ENCODE measurements at regions not wholly inside any gene's neighbourhood (a gene's known extent, or its start where the extent isn't known, plus 50 kb on each side); places are given as distances from the start of the nearest gene placed in this dataset.

DNA sequence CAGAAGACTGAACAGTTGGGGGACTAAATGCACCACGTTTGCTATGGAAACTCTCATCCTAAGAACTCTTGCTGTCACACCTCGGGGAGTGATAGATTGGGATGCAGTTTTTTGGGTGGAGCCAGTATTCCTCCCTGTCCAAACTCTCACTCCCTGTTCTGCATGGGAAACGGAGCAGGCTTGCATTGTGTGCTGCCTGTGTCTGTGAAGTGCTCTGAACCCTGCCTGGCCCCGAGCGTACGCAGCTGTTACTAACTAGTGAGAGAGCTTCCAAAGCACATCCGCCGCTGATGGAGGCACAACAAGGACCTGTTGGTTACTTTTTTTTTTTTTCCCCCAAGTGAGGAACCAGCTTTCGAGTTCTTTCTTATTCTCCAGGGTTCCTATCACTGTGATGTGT is 195.5 kb downstream of the ANAPC1 start:
- TF ChIP-seq ZNF274 (IDR thresholded peaks at IDR 0.05; ENCODE audit: low read depth, low read length), result no peak
- TF ChIP-seq YY1 (IDR thresholded peaks at IDR 0.05; ENCODE audit: insufficient read depth, insufficient read length), result no peak

Measured in NT2/D1 (cell line).